ENCODE measurements at regions not wholly inside any gene's neighbourhood (a gene's known extent, or its start where the extent isn't known, plus 50 kb on each side); places are given as distances from the start of the nearest gene placed in this dataset.

- no peaks in the 10 kb centered on the region for H3K79me1 ChIP-seq (ENCODE audit: low read depth in 1 of 2, low read length in 2 of 2)
- H3K9ac ChIP-seq (ENCODE audit: low read depth, low read length), result no peak overlapping the region
- H3K14ac ChIP-seq (replicated peaks; ENCODE audit: low read depth, low read length), result no peak overlapping the region
- TF ChIP-seq MAFK (IDR thresholded peaks at IDR 0.05; ENCODE audit: low read depth, low read length) (no peak), CEBPB (IDR thresholded peaks at IDR 0.05; ENCODE audit: low read depth, low read length) (no peak), RCOR1 (IDR thresholded peaks at IDR 0.05; ENCODE audit: insufficient replicate concordance, low read length) (no peak), MXI1 (IDR thresholded peaks at IDR 0.05; ENCODE audit: borderline replicate concordance, low read depth, low read length) (no peak), CHD1 (IDR thresholded peaks at IDR 0.05; ENCODE audit: low read depth, low read length) (no peak)
- no peak overlapping the region for H2AFZ ChIP-seq (replicated peaks; ENCODE audit: low read length, poor library complexity)
- dilution Hi-C loops (cut with HindIII; ENCODE audit: low sequenced_read_pairs, unreplicated experiment), result no loop called here
- BruUV-seq (replicated peaks), result no TSS peak
- no peak overlapping the region for H2BK120ac ChIP-seq (ENCODE audit: low read depth, low read length)
- CTCF ChIA-PET, result interaction anchor here (1.0 kb wide), 1 partner anchor 355 kb away, joined by 3 read pairs; no protein-coding TSS in a partner anchor
- no peak overlapping the region for H3K4me2 ChIP-seq (ENCODE audit: low read depth, low read length)
- H3K27ac ChIP-seq (ENCODE audit: insufficient read depth, low read length), result no peak overlapping the region
- no peaks in the 10 kb centered on the region for H3K9me1 ChIP-seq (ENCODE audit: insufficient read depth, low read length)
- in situ Hi-C loops (cut with MboI; ENCODE audit: low sequenced_read_pairs), result no loop called here
- no peak overlapping the region for H3K18ac ChIP-seq (ENCODE audit: low read depth, low read length)
- H3K36me3 ChIP-seq (ENCODE audit: control insufficient read depth, insufficient read depth, low read length), result no peaks in the 10 kb centered on the region
- no peaks in the 10 kb centered on the region for H3K9me3 ChIP-seq (ENCODE audit: control insufficient read depth, insufficient read depth, low read length)
- no peaks in the 10 kb centered on the region; the same call in 1 of the 2 replicates for H3K27me3 ChIP-seq (ENCODE audit: control insufficient read depth, insufficient read depth, low read length)
- intact Hi-C loops (cut with micrococcal nuclease), result no loop called here
- DNase-seq (no peak), ATAC-seq (ENCODE audit: low read depth) (no peak)
- H4K5ac ChIP-seq (ENCODE audit: low read depth, low read length), result no peak overlapping the region
- H2BK20ac ChIP-seq (ENCODE audit: low read depth, low read length), result no peak overlapping the region
- H3K4ac ChIP-seq (ENCODE audit: low read depth, low read length), result no peak overlapping the region
- no peaks in the 10 kb centered on the region for H4K20me1 ChIP-seq (ENCODE audit: insufficient read depth, low read length)
- no peak overlapping the region for H2AK9ac ChIP-seq (replicated peaks; ENCODE audit: low read depth, low read length, poor library complexity)
- POLR2A ChIA-PET (ENCODE audit: unreplicated experiment), result no interaction called here
- no peak overlapping the region for H4K91ac ChIP-seq (ENCODE audit: insufficient read depth, low read depth, low read length)
- 20% methylated on average over 1 of the region's 2 CpGs; no CpG with 5 or more reads in 1 of the 2 experiments for WGBS, 2 experiments (ENCODE audit: extremely low coverage in 2 of 2, insufficient read length in 1 of 2)
- no peak overlapping the region for H3K23ac ChIP-seq (ENCODE audit: low read depth, low read length)
- no peaks in the 10 kb centered on the region for H3K4me1 ChIP-seq (ENCODE audit: control insufficient read depth, insufficient read depth, low read length)
- H2BK5ac ChIP-seq (ENCODE audit: low read depth, low read length, poor library complexity, severe bottlenecking), result no peak overlapping the region
- H3K56ac ChIP-seq (ENCODE audit: extremely low read depth, insufficient read depth, low read length), result no peak overlapping the region; the same call in 1 of the 2 replicates
- H2AK5ac ChIP-seq (ENCODE audit: low read depth, low read length), result no peak overlapping the region
- no peak overlapping the region for H4K8ac ChIP-seq (ENCODE audit: low read depth in 2 of 2, low read length in 2 of 2)
- no peak overlapping the region for H3K4me3 ChIP-seq (ENCODE audit: insufficient read depth, low read depth, low read length)
- no peak overlapping the region for H2BK15ac ChIP-seq (ENCODE audit: low read depth, low read length)
These were observed 174.9 kb upstream of the SEMA6D start for GRCh38 chr15:47542312-47542989.

Data from IMR-90 (cell line).